SK-N-SH (cell line): ENCODE measurements at regions not wholly inside any gene's neighbourhood (a gene's known extent, or its start where the extent isn't known, plus 50 kb on each side); places are given as distances from the start of the nearest gene placed in this dataset.

Experiments used
- RXRA ChIP-seq: IDR thresholded peaks from 2 replicates; pipeline ENCODE4 v1.4.0; 2012; ENCODE audit warnings: low read depth, mild to moderate bottlenecking, borderline replicate concordance
- YY1 ChIP-seq: IDR thresholded peaks from 2 replicates; pipeline ENCODE4 v1.4.0; 2012; ENCODE audit warnings: low read depth, mild to moderate bottlenecking

- no peak for TF ChIP-seq RXRA
- no peak for TF ChIP-seq YY1
Observed at GRCh38 chr9:108643731-108644510, 211.9 kb downstream of the ACTL7B start.
